ENCODE measurements at regions not wholly inside any gene's neighbourhood (a gene's known extent, or its start where the extent isn't known, plus 50 kb on each side); places are given as distances from the start of the nearest gene placed in this dataset.

DNA sequence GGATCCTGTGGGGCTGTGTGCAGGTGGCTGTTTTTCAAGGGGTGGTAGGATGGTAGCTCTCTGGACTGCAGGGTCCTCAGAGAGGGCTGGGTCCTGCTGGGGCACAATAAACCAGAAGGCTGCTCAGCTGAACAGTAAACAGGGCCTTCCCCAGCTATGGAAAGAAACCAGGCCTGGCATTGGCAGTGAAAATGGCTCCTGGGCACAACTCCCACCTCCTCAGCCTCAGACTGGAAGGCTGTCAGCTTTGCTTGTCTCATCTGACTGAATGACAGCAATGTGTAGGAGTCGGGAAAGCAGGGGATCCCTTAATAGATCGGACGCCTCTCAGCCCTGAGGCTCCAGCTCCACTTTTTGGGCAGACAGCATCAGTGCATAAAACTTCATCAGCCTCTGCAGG lies 59.8 kb upstream of the NLRP1 start:
- no peak overlapping the region for H3K27ac Mint-ChIP-seq
- no peaks in the 10 kb centered on the region for H3K36me3 Mint-ChIP-seq
- Histone ChIP-seq H3K9me3 (ENCODE audit: low read depth) (no peaks in the 10 kb centered on the region), H3K4me3 (no peak overlapping the region), H3K4me1 (no peaks in the 10 kb centered on the region), H3K4me2 (no peak overlapping the region), H2AFZ (replicated peaks) (no peak overlapping the region), H4K20me1 (ENCODE audit: low read depth) (no peaks in the 10 kb centered on the region), H3K36me3 (no peaks in the 10 kb centered on the region), H3K79me2 (ENCODE audit: low read depth) (no peaks in the 10 kb centered on the region), H3K27ac (no peak overlapping the region), H3K27me3 (no peaks in the 10 kb centered on the region), H3F3A (ENCODE audit: low read depth) (no peaks in the 10 kb centered on the region), H3K9ac (no peak overlapping the region)
- H3K9me3 Mint-ChIP-seq: no peaks in the 10 kb centered on the region
- peaks cover 14% of the 10 kb centered on the region for H3K27me3 Mint-ChIP-seq (ENCODE audit: insufficient read depth, low read depth)
- TF ChIP-seq CTCF (IDR thresholded peaks at IDR 0.05) (no peak), EZH2phosphoT487 (IDR thresholded peaks at IDR 0.05) (no peak), EZH2 (IDR thresholded peaks at IDR 0.05) (no peak)
- H3K4me1 Mint-ChIP-seq: peaks cover 4% of the 10 kb centered on the region
- DNase-seq (ENCODE audit: low spot score): no peak
- no peak overlapping the region for H3K4me3 Mint-ChIP-seq

GRCh38 chr17:5651348-5651747 lies 67.0 kb upstream of the NLRP1 start:
- H3K4me1 Mint-ChIP-seq: peaks cover 3% of the 10 kb centered on the region
- no peak overlapping the region for H2AFZ ChIP-seq (replicated peaks)
- H3K79me2 ChIP-seq (ENCODE audit: low read depth): no peaks in the 10 kb centered on the region
- H3K36me3 ChIP-seq: no peaks in the 10 kb centered on the region
- peaks cover 2% of the 10 kb centered on the region for H3K27me3 Mint-ChIP-seq (ENCODE audit: insufficient read depth, low read depth)
- H3K9me3 Mint-ChIP-seq: peaks cover 28% of the 10 kb centered on the region
- H3K4me1 ChIP-seq: no peaks in the 10 kb centered on the region
- no peak overlapping the region for H3K27ac ChIP-seq
- H3K4me3 ChIP-seq: no peak overlapping the region
- no peak for TF ChIP-seq EZH2 (IDR thresholded peaks at IDR 0.05)
- no peak for TF ChIP-seq CTCF (IDR thresholded peaks at IDR 0.05)
- TF ChIP-seq EZH2phosphoT487 (IDR thresholded peaks at IDR 0.05): no peak
- H3K27me3 ChIP-seq: no peaks in the 10 kb centered on the region
- no peak overlapping the region for H3K9ac ChIP-seq
- DNase-seq (ENCODE audit: low spot score): no peak
- H3K27ac Mint-ChIP-seq: no peak overlapping the region
- no peaks in the 10 kb centered on the region for H4K20me1 ChIP-seq (ENCODE audit: low read depth)
- H3K4me3 Mint-ChIP-seq: no peak overlapping the region
- H3K4me2 ChIP-seq: no peak overlapping the region
- no peaks in the 10 kb centered on the region for H3K36me3 Mint-ChIP-seq
- H3F3A ChIP-seq (ENCODE audit: low read depth): no peaks in the 10 kb centered on the region
- H3K9me3 ChIP-seq (ENCODE audit: low read depth): no peaks in the 10 kb centered on the region

DNA sequence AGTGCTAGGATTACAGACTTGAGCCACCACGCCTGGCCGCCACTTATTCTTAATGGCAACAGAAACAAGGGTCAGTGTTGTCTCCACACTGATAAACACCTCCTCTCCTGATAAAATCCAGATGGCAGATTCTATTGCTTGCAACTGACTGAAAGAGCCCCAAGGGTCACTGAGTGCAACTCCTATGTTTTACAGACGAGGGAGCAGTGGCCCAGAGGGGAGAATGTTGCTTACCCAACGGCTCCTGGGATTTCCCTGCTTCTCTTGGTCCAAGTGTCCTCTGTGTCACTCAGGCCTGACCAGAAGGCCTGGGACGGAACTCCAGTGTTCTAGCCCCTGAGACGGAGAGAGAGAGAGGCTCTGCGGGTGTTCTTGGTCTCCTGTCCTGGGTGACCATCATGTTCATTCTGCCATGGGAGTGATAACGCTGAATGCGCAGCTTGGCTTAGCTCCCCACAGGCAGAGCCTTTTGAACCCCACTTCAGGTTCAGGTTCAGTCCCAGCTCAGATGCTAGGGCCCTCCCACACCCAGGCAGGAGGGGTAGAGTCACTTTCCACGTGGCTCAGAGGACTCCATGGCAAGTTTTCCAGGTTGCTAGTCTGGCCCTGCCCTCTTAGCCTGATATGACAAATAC lies 77.3 kb upstream of the NLRP1 start:
- Histone ChIP-seq H3F3A (ENCODE audit: low read depth) (no peaks in the 10 kb centered on the region), H3K9ac (no peak overlapping the region), H3K27me3 (no peaks in the 10 kb centered on the region), H2AFZ (replicated peaks) (no peak overlapping the region), H4K20me1 (ENCODE audit: low read depth) (no peaks in the 10 kb centered on the region), H3K36me3 (no peaks in the 10 kb centered on the region), H3K4me3 (no peak overlapping the region), H3K9me3 (ENCODE audit: low read depth) (no peaks in the 10 kb centered on the region), H3K79me2 (ENCODE audit: low read depth) (no peaks in the 10 kb centered on the region), H3K4me2 (no peak overlapping the region), H3K27ac (no peak overlapping the region), H3K4me1 (no peaks in the 10 kb centered on the region)
- Mint-ChIP-seq H3K27me3 (ENCODE audit: insufficient read depth, low read depth) (no peaks in the 10 kb centered on the region), H3K36me3 (no peaks in the 10 kb centered on the region), H3K4me1 (peaks cover 22% of the 10 kb centered on the region), H3K27ac (peak overlapping the region; percentile 53), H3K4me3 (no peak overlapping the region), H3K9me3 (no peaks in the 10 kb centered on the region)
- TF ChIP-seq EZH2 (IDR thresholded peaks at IDR 0.05) (no peak), CTCF (IDR thresholded peaks at IDR 0.05) (peak; percentile 34), EZH2phosphoT487 (IDR thresholded peaks at IDR 0.05) (no peak)
- DNase-seq (ENCODE audit: low spot score): peak; percentile 27
